Retinal pigment epithelial cell (primary cell): ENCODE measurements at regions not wholly inside any gene's neighbourhood (a gene's known extent, or its start where the extent isn't known, plus 50 kb on each side); places are given as distances from the start of the nearest gene placed in this dataset.

ENCODE experiments used
- DNase-seq: peaks from one replicate; pipeline ENCODE4 v3.0.0-alpha.2; 2010; ENCODE audit warnings: low read depth
- H3K4me3 ChIP-seq: 2 replicates; pipeline ENCODE4 v1.5.1; 2011; ENCODE audit warnings: mild to moderate bottlenecking, low read length, control low read depth, moderate library complexity
- CTCF ChIP-seq: conservative IDR thresholded peaks from 2 replicates; pipeline ENCODE4 v1.5.1; 2011; ENCODE audit warnings: low read depth, low read length, control low read depth, inconsistent platforms

DNA sequence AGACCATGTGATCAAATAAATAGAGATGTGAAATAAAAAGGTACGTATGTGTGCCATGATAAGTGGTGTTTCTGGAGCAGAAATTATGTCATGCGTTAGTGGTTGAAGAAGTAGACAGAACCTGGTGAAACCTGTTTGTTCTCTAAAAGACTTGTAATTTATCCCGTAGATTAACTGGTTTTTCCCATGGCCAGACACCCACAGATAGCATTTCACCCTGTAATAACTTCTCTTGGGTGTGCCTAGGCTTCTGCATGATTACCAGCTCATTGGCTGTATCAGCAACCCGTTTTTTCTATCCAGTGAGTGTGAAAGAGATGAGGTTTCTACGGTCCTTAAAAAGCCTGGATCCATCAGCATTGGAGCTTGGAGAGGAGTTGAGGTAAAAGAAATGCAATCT, 471.3 kb downstream of the NPIPA7 start:
- H3K4me3 ChIP-seq: no peak overlapping the region
- DNase-seq: no peak
- no peak for TF ChIP-seq CTCF

DNA sequence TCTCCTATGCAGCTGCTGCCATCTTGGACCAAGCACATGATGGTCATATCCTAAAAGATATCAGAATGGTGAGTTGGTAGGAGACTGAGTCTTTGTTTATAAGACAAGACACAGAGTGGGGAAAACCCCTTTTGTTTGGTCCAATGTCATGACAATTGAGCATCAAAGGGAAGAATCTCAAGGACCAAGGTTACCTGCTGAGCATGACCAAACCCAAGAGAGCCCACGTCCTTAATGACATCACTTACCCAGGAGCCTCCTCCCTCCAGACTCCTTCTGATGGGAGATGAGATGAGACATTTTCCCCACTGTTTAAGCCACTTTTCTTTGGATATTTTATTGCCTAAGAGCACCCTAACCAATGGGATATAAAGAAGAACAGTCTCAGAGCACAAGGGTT, 478.1 kb downstream of the NPIPA7 start:
- H3K4me3 ChIP-seq: no peak overlapping the region
- no peak for TF ChIP-seq CTCF
- DNase-seq: no peak

DNA sequence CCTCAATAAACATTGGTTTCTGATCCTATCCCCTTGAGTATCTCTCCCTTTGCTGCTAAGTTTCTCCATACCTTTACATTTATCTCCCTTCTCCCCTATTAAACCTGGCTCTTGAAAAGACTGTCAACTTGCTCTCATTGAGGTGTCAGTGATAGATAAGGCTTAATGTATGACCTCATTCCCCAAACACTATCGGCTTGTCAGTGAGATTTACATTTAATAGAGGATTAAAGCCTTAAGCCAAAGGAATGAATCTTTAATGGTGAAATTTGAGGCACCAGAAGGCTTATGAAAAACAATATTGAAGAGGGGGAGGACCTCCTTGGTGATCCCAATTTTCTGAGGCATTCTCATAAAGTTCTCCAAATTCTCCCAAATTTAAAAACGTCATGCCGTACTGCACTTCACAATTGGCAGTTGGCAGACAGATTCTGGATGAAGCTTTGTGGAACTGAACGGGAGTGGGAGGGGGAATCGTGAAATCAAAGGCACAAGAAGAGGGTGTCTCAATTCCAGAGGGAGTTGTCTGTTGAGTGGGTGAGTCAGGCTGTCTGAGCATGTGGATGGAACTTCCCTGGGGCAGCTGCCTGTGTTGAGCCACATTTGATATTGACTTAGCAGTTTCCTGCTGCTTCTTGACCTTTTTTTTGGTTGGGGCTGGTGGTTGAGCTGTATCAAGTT, 478.8 kb downstream of the NPIPA7 start:
- DNase-seq: no peak
- no peak overlapping the region for H3K4me3 ChIP-seq

DNA sequence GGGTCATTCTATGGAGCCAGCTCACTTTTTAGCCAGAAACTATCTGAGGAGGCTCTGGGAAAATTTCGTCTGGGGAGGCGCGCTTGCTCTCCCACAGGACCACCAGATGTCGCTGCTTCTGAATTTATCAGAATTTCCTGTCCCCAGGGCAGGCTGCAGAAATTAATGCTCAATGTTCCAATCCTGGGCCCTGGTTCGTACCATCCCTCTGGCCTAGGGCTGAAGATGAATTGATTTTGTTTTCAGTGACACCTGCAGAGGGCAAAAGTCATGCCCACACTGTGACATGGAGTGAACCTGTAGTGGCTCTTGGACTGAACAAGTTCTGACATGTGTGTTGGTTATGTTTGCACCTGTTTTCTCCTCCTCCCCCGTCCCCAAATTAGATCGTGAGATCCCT, 482.6 kb downstream of the NPIPA7 start:
- DNase-seq: no peak
- peak; percentile 42 for TF ChIP-seq CTCF
- H3K4me3 ChIP-seq: no peak overlapping the region

More for the DNA sequence above, 478.8 kb downstream of the NPIPA7 start:
- no peak for TF ChIP-seq CTCF

DNA sequence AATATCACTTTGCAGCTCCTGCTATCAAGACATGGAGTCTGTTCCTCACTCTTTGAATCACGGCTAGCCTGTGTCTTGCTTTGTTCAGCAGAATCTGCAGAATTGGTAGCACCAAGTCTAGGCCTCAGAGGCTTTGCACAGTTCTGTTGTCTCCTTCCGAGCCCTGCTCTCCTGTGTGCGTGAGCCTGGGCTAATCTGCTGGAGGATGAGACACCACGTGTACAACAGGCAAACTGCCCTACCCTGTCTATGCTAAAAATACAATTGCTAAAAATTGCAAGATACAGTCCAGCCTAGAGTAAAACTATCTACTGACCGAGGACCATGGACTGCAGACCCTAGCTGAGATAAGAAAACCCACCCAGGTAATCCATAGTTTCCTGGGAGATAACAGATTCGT, 484.7 kb downstream of the NPIPA7 start:
- H3K4me3 ChIP-seq: no peak overlapping the region
- TF ChIP-seq CTCF: no peak
- DNase-seq: no peak

- no peak overlapping the region for H3K4me3 ChIP-seq
- no peak for TF ChIP-seq CTCF
- DNase-seq: no peak
Observed at GRCh38 chr16:16864536-16864935, 485.6 kb downstream of the NPIPA7 start.

DNA sequence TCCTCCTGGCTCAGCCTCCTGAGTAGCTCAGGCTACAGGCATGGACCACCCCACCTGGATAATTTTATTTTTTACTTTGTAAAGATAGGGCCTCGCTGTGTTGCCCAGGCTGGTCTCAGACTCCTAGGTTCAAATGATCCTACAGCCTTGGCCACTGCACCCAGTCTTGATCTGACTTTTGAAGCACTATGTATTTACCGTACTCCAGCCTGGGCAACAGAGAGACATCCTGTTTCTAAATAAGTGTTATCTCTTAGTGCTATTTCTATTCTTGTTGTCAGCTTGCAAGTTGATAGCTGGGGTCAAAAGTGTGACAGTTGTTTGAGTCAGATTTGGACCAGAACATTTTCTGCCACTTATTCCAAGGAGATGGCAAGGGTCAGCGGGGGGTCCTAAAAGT, 486.4 kb downstream of the NPIPA7 start:
- TF ChIP-seq CTCF: no peak
- DNase-seq: no peak

More for the DNA sequence above, 486.4 kb downstream of the NPIPA7 start:
- no peak overlapping the region for H3K4me3 ChIP-seq
